SK-N-SH treated with all-trans-retinoic acid at 6 μM for 48 hours (cell line): ENCODE measurements at regions not wholly inside any gene's neighbourhood (a gene's known extent, or its start where the extent isn't known, plus 50 kb on each side); places are given as distances from the start of the nearest gene placed in this dataset.

Experiments
- ARNTL ChIP-seq: fragments of 450-650 bp; formaldehyde crosslinking; IDR thresholded peaks from 2 replicates; pipeline ENCODE4 v1.5.0; 2020; ENCODE audit warnings: low read depth, mild to moderate bottlenecking, moderate library complexity, borderline replicate concordance
- BACH2 ChIP-seq: fragments of 250-450 bp; sonication (Bioruptor Pico); IDR thresholded peaks from 2 replicates; pipeline ENCODE4 v1.9.0; 2021; ENCODE audit warnings: mild to moderate bottlenecking, borderline replicate concordance
- CSDC2 ChIP-seq: fragments of 250-450 bp; sonication (Bioruptor Pico); IDR thresholded peaks from 2 replicates; pipeline ENCODE4 v1.5.0; 2020; ENCODE audit warnings: mild to moderate bottlenecking, moderate library complexity
- ESRRG ChIP-seq: fragments of 250-450 bp; sonication (Bioruptor Pico); IDR thresholded peaks from 2 replicates; pipeline ENCODE4 v1.6.1; 2021; ENCODE audit warnings: mild to moderate bottlenecking
- OSR1 ChIP-seq: fragments of 250-450 bp; sonication (Bioruptor Pico); IDR thresholded peaks from 2 replicates; pipeline ENCODE4 v1.8.0; 2022; ENCODE audit warnings: moderate library complexity, mild to moderate bottlenecking, inconsistent platforms
- RARB ChIP-seq: fragments of 250-450 bp; sonication (Bioruptor Pico); IDR thresholded peaks from 2 replicates; pipeline ENCODE4 v1.8.0; 2021; ENCODE audit warnings: mild to moderate bottlenecking, moderate library complexity
- ZC3H10 ChIP-seq: fragments of 250-450 bp; sonication (Bioruptor Pico); IDR thresholded peaks from 2 replicates; pipeline ENCODE4 v1.5.1; 2021; ENCODE audit warnings: mild to moderate bottlenecking, moderate library complexity
- ZFP3 ChIP-seq: fragments of 250-450 bp; sonication (Bioruptor Pico); IDR thresholded peaks from 2 replicates; pipeline ENCODE4 v1.5.0; 2020; ENCODE audit warnings: mild to moderate bottlenecking, moderate library complexity
- ZFP30 ChIP-seq: fragments of 450-650 bp; formaldehyde crosslinking; IDR thresholded peaks from 2 replicates; pipeline ENCODE4 v1.5.0; 2022; ENCODE audit warnings: mild to moderate bottlenecking, moderate library complexity
- ZNF8 ChIP-seq: fragments of 450-650 bp; formaldehyde crosslinking; IDR thresholded peaks from 2 replicates; pipeline ENCODE4 v1.5.0; 2020; ENCODE audit warnings: mild to moderate bottlenecking, moderate library complexity
- TF ChIP-seq, protein P1 (sequence below): fragments of 250-450 bp; sonication (Bioruptor Pico); IDR thresholded peaks from 2 replicates; pipeline ENCODE4 v1.8.0; 2020; ENCODE audit warnings: mild to moderate bottlenecking, moderate library complexity, borderline replicate concordance
- TF ChIP-seq, protein P2 (sequence below): fragments of 250-450 bp; sonication (Bioruptor Pico); IDR thresholded peaks from 2 replicates; pipeline ENCODE4 v1.5.1; 2020; ENCODE audit warnings: low read depth, mild to moderate bottlenecking, moderate library complexity

DNA sequence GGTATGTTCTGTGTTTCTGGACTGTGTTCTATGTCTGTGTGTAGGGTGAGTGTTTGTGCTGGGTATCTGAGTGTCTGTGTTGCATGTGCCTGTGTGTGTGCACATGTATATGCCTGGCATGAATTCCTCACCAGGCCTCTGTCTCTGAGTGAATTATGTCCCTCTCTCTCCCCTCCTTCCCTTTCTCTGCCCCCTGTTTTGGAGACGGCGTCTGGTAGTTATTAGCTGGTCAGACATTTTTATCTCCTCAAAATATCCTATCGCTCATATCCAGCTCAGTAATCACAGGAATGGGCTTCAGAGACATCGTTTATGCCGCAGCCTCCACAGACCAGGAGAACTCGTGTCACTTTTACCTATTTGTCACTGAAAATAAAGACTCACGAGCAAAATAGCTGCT lies 483.2 kb upstream of the BRINP1 start:
- TF ChIP-seq ZFP30 (CRISPR knock-in tag) = no peak
- no peak for TF ChIP-seq BACH2 (CRISPR knock-in tag)
- TF ChIP-seq, protein P1, sequence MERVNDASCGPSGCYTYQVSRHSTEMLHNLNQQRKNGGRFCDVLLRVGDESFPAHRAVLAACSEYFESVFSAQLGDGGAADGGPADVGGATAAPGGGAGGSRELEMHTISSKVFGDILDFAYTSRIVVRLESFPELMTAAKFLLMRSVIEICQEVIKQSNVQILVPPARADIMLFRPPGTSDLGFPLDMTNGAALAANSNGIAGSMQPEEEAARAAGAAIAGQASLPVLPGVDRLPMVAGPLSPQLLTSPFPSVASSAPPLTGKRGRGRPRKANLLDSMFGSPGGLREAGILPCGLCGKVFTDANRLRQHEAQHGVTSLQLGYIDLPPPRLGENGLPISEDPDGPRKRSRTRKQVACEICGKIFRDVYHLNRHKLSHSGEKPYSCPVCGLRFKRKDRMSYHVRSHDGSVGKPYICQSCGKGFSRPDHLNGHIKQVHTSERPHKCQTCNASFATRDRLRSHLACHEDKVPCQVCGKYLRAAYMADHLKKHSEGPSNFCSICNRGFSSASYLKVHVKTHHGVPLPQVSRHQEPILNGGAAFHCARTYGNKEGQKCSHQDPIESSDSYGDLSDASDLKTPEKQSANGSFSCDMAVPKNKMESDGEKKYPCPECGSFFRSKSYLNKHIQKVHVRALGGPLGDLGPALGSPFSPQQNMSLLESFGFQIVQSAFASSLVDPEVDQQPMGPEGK (CRISPR knock-in tag) = no peak
- TF ChIP-seq ZNF8 (CRISPR knock-in tag) = no peak
- no peak for TF ChIP-seq ARNTL (CRISPR knock-in tag)
- no peak for TF ChIP-seq CSDC2
- TF ChIP-seq, protein P2, sequence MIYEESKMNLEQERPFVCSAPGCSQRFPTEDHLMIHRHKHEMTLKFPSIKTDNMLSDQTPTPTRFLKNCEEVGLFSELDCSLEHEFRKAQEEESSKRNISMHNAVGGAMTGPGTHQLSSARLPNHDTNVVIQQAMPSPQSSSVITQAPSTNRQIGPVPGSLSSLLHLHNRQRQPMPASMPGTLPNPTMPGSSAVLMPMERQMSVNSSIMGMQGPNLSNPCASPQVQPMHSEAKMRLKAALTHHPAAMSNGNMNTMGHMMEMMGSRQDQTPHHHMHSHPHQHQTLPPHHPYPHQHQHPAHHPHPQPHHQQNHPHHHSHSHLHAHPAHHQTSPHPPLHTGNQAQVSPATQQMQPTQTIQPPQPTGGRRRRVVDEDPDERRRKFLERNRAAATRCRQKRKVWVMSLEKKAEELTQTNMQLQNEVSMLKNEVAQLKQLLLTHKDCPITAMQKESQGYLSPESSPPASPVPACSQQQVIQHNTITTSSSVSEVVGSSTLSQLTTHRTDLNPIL (CRISPR knock-in tag) = no peak
- no peak for TF ChIP-seq ZC3H10 (CRISPR knock-in tag)
- no peak for TF ChIP-seq OSR1 (CRISPR knock-in tag)
- no peak for TF ChIP-seq ESRRG (CRISPR knock-in tag)
- no peak for TF ChIP-seq ZFP3 (CRISPR knock-in tag)
- TF ChIP-seq RARB (CRISPR knock-in tag) = no peak
